SH-SY5Y (cell line): ENCODE measurements at regions not wholly inside any gene's neighbourhood (a gene's known extent, or its start where the extent isn't known, plus 50 kb on each side); places are given as distances from the start of the nearest gene placed in this dataset.

ENCODE experiments used
- GATA2 ChIP-seq: IDR thresholded peaks from 2 replicates; pipeline ENCODE4 v1.6.1; 2011; ENCODE audit warnings: mild to moderate bottlenecking, low read depth, low read length
- GATA3 ChIP-seq: IDR thresholded peaks from 2 replicates; pipeline ENCODE4 v1.6.1; 2011; ENCODE audit warnings: low read depth, mild to moderate bottlenecking, low read length, moderate library complexity

- TF ChIP-seq GATA2: no peak
- TF ChIP-seq GATA3: no peak
Observed at GRCh38 chr2:116061023-116061422, 1618.6 kb downstream of the DPP10 start.
